ENCODE measurements at regions not wholly inside any gene's neighbourhood (a gene's known extent, or its start where the extent isn't known, plus 50 kb on each side); places are given as distances from the start of the nearest gene placed in this dataset.

DNA sequence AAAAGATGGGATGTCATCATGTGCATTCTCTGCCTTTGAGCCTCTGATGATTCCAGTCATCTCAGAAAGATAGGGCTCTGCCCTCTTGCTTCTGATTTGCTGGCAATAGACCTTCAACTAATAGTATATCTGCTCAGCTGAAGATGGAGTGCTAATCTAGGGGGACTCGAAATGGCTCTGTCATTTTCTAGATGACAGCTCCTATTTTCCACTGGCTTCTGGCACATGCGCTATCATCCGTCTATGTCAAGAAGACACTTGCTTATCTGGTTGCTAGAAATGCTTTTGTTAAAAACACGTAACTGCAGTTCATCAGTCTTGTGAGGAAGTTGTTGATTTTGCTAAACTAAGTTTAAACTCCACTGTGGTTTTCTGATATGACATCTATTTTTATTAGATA, 265.5 kb upstream of the ZNF608 start:
- Histone ChIP-seq H3K27ac (ENCODE audit: low read length) (no peak overlapping the region), H3K9me3 (ENCODE audit: control insufficient read depth, insufficient read depth, low read depth, low read length) (no peaks in the 10 kb centered on the region), H3K4me3 (ENCODE audit: low read depth in 2 of 2, low read length in 2 of 2) (no peak overlapping the region), H3K4me1 (ENCODE audit: control insufficient read depth, insufficient read depth, low read length) (peaks cover 7% of the 10 kb centered on the region; the same call in 1 of the 2 replicates), H3K27me3 (ENCODE audit: control insufficient read depth, insufficient read depth, low read length) (no peaks in the 10 kb centered on the region), H3K36me3 (ENCODE audit: control insufficient read depth, insufficient read depth, low read length) (no peaks in the 10 kb centered on the region)
- BruUV-seq (replicated peaks), result no TSS peak
- ATAC-seq (no peak), DNase-seq (ENCODE audit: low read depth, low spot score) (no peak)
- TF ChIP-seq POLR2AphosphoS5 (IDR thresholded peaks at IDR 0.05; ENCODE audit: low read depth, low read length), result no peak
- TF ChIP-seq TCF7L2 (IDR thresholded peaks at IDR 0.05; ENCODE audit: low read depth, low read length), result no peak
- TF ChIP-seq, protein P1, sequence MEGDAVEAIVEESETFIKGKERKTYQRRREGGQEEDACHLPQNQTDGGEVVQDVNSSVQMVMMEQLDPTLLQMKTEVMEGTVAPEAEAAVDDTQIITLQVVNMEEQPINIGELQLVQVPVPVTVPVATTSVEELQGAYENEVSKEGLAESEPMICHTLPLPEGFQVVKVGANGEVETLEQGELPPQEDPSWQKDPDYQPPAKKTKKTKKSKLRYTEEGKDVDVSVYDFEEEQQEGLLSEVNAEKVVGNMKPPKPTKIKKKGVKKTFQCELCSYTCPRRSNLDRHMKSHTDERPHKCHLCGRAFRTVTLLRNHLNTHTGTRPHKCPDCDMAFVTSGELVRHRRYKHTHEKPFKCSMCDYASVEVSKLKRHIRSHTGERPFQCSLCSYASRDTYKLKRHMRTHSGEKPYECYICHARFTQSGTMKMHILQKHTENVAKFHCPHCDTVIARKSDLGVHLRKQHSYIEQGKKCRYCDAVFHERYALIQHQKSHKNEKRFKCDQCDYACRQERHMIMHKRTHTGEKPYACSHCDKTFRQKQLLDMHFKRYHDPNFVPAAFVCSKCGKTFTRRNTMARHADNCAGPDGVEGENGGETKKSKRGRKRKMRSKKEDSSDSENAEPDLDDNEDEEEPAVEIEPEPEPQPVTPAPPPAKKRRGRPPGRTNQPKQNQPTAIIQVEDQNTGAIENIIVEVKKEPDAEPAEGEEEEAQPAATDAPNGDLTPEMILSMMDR (IDR thresholded peaks at IDR 0.05), result no peak
- no peak for TF ChIP-seq SIN3A (IDR thresholded peaks at IDR 0.05; ENCODE audit: borderline replicate concordance, insufficient read depth, low read depth, low read length)
- TF ChIP-seq, protein P2, sequence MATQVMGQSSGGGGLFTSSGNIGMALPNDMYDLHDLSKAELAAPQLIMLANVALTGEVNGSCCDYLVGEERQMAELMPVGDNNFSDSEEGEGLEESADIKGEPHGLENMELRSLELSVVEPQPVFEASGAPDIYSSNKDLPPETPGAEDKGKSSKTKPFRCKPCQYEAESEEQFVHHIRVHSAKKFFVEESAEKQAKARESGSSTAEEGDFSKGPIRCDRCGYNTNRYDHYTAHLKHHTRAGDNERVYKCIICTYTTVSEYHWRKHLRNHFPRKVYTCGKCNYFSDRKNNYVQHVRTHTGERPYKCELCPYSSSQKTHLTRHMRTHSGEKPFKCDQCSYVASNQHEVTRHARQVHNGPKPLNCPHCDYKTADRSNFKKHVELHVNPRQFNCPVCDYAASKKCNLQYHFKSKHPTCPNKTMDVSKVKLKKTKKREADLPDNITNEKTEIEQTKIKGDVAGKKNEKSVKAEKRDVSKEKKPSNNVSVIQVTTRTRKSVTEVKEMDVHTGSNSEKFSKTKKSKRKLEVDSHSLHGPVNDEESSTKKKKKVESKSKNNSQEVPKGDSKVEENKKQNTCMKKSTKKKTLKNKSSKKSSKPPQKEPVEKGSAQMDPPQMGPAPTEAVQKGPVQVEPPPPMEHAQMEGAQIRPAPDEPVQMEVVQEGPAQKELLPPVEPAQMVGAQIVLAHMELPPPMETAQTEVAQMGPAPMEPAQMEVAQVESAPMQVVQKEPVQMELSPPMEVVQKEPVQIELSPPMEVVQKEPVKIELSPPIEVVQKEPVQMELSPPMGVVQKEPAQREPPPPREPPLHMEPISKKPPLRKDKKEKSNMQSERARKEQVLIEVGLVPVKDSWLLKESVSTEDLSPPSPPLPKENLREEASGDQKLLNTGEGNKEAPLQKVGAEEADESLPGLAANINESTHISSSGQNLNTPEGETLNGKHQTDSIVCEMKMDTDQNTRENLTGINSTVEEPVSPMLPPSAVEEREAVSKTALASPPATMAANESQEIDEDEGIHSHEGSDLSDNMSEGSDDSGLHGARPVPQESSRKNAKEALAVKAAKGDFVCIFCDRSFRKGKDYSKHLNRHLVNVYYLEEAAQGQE (IDR thresholded peaks at IDR 0.05; ENCODE audit: insufficient read depth in 1 of 2, low read depth in 2 of 2, low read length in 1 of 2), result no peak
- in situ Hi-C loops (cut with HindIII; ENCODE audit: low pct_unique_long_range_greater_than_20kb, low sequenced_read_pairs), result no loop called here
- ChIA-PET CTCF (no interaction called here), POLR2A (no interaction called here)
- intact Hi-C loops (cut with micrococcal nuclease; ENCODE audit: unreplicated experiment), result no loop called here

DNA sequence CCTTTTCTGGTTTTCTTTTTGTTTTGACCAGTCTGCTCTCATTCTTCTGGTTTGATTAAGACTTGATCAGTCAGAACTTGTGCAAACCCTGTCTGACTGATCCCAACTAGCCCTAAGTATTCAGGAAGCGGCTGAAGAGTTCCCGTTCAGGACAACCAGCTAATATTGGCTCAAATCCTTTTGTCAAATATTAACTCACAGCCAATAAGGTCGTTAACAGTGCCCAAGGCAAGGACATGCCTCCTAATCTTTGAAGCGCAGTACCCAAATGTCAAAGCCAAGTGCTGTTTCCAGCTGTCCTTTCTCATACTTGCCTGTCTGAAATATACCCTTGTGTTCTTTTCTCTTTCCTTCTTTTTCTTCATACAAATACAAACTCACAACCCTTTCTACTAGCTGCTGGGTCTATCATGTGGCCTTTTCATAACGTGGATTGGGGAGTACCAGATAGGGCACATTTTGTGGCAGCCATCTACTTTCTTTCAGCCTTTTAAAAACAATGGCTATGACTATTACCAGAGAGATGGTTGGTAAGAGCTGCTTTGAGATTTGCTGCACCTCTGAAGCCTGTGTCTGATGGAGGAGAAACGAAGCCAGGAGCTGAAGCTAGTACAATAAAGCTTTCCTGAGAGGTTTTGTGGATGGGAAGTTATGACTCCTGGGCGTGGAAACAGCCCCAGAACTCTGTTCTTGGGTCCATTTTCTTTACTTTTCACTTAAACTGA, 266.4 kb upstream of the ZNF608 start:
- POLR2A ChIA-PET, result no interaction called here
- H3K36me3 ChIP-seq (ENCODE audit: control insufficient read depth, insufficient read depth, low read length), result no peaks in the 10 kb centered on the region
- H3K4me1 ChIP-seq (ENCODE audit: control insufficient read depth, insufficient read depth, low read length), result peaks cover 7% of the 10 kb centered on the region; the same call in 1 of the 2 replicates
- CTCF ChIA-PET, result no interaction called here
- in situ Hi-C loops (cut with HindIII; ENCODE audit: low pct_unique_long_range_greater_than_20kb, low sequenced_read_pairs), result no loop called here
- no peak for TF ChIP-seq SIN3A (IDR thresholded peaks at IDR 0.05; ENCODE audit: borderline replicate concordance, insufficient read depth, low read depth, low read length)
- no peak for TF ChIP-seq POLR2AphosphoS5 (IDR thresholded peaks at IDR 0.05; ENCODE audit: low read depth, low read length)
- TF ChIP-seq TCF7L2 (IDR thresholded peaks at IDR 0.05; ENCODE audit: low read depth, low read length), result no peak
- TF ChIP-seq, protein P2 (IDR thresholded peaks at IDR 0.05; ENCODE audit: insufficient read depth in 1 of 2, low read depth in 2 of 2, low read length in 1 of 2), result no peak
- TF ChIP-seq, protein P1 (IDR thresholded peaks at IDR 0.05), result no peak
- peak overlapping the region; percentile 74 for H3K27ac ChIP-seq (ENCODE audit: low read length)
- intact Hi-C loops (cut with micrococcal nuclease; ENCODE audit: unreplicated experiment), result no loop called here
- no peaks in the 10 kb centered on the region for H3K27me3 ChIP-seq (ENCODE audit: control insufficient read depth, insufficient read depth, low read length)
- DNase-seq (ENCODE audit: low read depth, low spot score), result no peak
- BruUV-seq (replicated peaks), result no TSS peak
- no peak overlapping the region for H3K4me3 ChIP-seq (ENCODE audit: low read depth in 2 of 2, low read length in 2 of 2)
- H3K9me3 ChIP-seq (ENCODE audit: control insufficient read depth, insufficient read depth, low read depth, low read length), result no peaks in the 10 kb centered on the region
- ATAC-seq, result no peak
